SK-N-SH treated with all-trans-retinoic acid at 6 μM for 48 hours (cell line): ENCODE measurements at regions not wholly inside any gene's neighbourhood (a gene's known extent, or its start where the extent isn't known, plus 50 kb on each side); places are given as distances from the start of the nearest gene placed in this dataset.

Experiments used
- ARNTL ChIP-seq: fragments of 450-650 bp; formaldehyde crosslinking; IDR thresholded peaks from 2 replicates; pipeline ENCODE4 v1.5.0; 2020; ENCODE audit warnings: low read depth, mild to moderate bottlenecking, moderate library complexity, borderline replicate concordance
- ESRRG ChIP-seq: fragments of 250-450 bp; sonication (Bioruptor Pico); IDR thresholded peaks from 2 replicates; pipeline ENCODE4 v1.6.1; 2021; ENCODE audit warnings: mild to moderate bottlenecking
- PATZ1 ChIP-seq: fragments of 250-450 bp; sonication (Bioruptor Pico); IDR thresholded peaks from 2 replicates; pipeline ENCODE4 v1.8.0; 2020; ENCODE audit warnings: mild to moderate bottlenecking, moderate library complexity, borderline replicate concordance
- RARB ChIP-seq: fragments of 250-450 bp; sonication (Bioruptor Pico); IDR thresholded peaks from 2 replicates; pipeline ENCODE4 v1.8.0; 2021; ENCODE audit warnings: mild to moderate bottlenecking, moderate library complexity
- SNAI2 ChIP-seq: fragments of 250-450 bp; sonication (Bioruptor Pico); IDR thresholded peaks from 2 replicates; pipeline ENCODE4 v1.5.0; 2020; ENCODE audit warnings: mild to moderate bottlenecking, moderate library complexity
- TCF4 ChIP-seq: fragments of 250-450 bp; sonication (Bioruptor Pico); IDR thresholded peaks from 2 replicates; pipeline ENCODE4 v1.8.0; 2021; ENCODE audit warnings: mild to moderate bottlenecking, moderate library complexity, borderline replicate concordance
- ZFP3 ChIP-seq: fragments of 250-450 bp; sonication (Bioruptor Pico); IDR thresholded peaks from 2 replicates; pipeline ENCODE4 v1.5.0; 2020; ENCODE audit warnings: mild to moderate bottlenecking, moderate library complexity
- ZNF565 ChIP-seq: fragments of 450-650 bp; formaldehyde crosslinking; conservative IDR thresholded peaks from 2 replicates; pipeline ENCODE4 v1.5.0; 2020; ENCODE audit warnings: low read depth, mild to moderate bottlenecking, moderate library complexity
- ZNF70 ChIP-seq: fragments of 450-650 bp; formaldehyde crosslinking; IDR thresholded peaks from 2 replicates; pipeline ENCODE4 v1.5.0; 2020; ENCODE audit warnings: mild to moderate bottlenecking, moderate library complexity
- ZNF8 ChIP-seq: fragments of 450-650 bp; formaldehyde crosslinking; IDR thresholded peaks from 2 replicates; pipeline ENCODE4 v1.5.0; 2020; ENCODE audit warnings: mild to moderate bottlenecking, moderate library complexity
- TF ChIP-seq, protein P1 (sequence below): fragments of 250-450 bp; sonication (Bioruptor Pico); IDR thresholded peaks from 2 replicates; pipeline ENCODE4 v1.5.1; 2020; ENCODE audit warnings: low read depth, mild to moderate bottlenecking, moderate library complexity

- TF ChIP-seq ARNTL (CRISPR knock-in tag) (no peak), PATZ1 (no peak), ZNF70 (CRISPR knock-in tag) (no peak), RARB (CRISPR knock-in tag) (no peak), ZNF565 (CRISPR knock-in tag) (no peak), ZNF8 (CRISPR knock-in tag) (no peak), SNAI2 (CRISPR knock-in tag) (no peak), ZFP3 (CRISPR knock-in tag) (no peak), ESRRG (CRISPR knock-in tag) (no peak), TCF4 (CRISPR knock-in tag) (no peak)
- TF ChIP-seq, protein P1, sequence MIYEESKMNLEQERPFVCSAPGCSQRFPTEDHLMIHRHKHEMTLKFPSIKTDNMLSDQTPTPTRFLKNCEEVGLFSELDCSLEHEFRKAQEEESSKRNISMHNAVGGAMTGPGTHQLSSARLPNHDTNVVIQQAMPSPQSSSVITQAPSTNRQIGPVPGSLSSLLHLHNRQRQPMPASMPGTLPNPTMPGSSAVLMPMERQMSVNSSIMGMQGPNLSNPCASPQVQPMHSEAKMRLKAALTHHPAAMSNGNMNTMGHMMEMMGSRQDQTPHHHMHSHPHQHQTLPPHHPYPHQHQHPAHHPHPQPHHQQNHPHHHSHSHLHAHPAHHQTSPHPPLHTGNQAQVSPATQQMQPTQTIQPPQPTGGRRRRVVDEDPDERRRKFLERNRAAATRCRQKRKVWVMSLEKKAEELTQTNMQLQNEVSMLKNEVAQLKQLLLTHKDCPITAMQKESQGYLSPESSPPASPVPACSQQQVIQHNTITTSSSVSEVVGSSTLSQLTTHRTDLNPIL = no peak
Measured at GRCh38 chr6:9100869-9101580, 665.7 kb upstream of the SLC35B3 start.
